ENCODE measurements at regions not wholly inside any gene's neighbourhood (a gene's known extent, or its start where the extent isn't known, plus 50 kb on each side); places are given as distances from the start of the nearest gene placed in this dataset.

GRCh38 chrX:43514820-43515219 lies 141.3 kb upstream of the MAOA start:
- peaks cover 0 to 19% of the 10 kb centered on the region in 2 experiments for H3K27me3 ChIP-seq (ENCODE audit: control insufficient read depth in 1 of 2, insufficient read depth in 1 of 2, low read length in 2 of 2)
- WGBS, result no CpG with 5 or more reads among the region's 1 CpG

GRCh38 chrX:43522582-43522981 lies 133.5 kb upstream of the MAOA start:
- Histone ChIP-seq H4K91ac (ENCODE audit: low read length) (no peak overlapping the region), H2BK12ac (ENCODE audit: low read length in 2 of 2) (no peak overlapping the region), H2AK5ac (ENCODE audit: low read length, severe bottlenecking) (no peak overlapping the region), H3K9ac (ENCODE audit: low read length) (no peak overlapping the region), H2BK120ac (ENCODE audit: low read depth, low read length) (no peak overlapping the region), H2BK5ac (ENCODE audit: low read depth, low read length, poor library complexity, severe bottlenecking) (no peak overlapping the region), H2BK15ac (ENCODE audit: low read depth, poor library complexity, severe bottlenecking) (no peak overlapping the region), H3K27ac (ENCODE audit: low read length, poor library complexity, severe bottlenecking) (no peak overlapping the region), H3K9me3 (ENCODE audit: control insufficient read depth, low read length) (no peaks in the 10 kb centered on the region), H2AFZ (ENCODE audit: low read depth, low read length) (no peak overlapping the region), H3K4me3 (ENCODE audit: insufficient read depth in 1 of 2, low read depth in 1 of 2, low read length in 2 of 2) (no peak overlapping the region), H3K23ac (ENCODE audit: low read length in 2 of 2) (no peak overlapping the region), H3K27me3 (ENCODE audit: control insufficient read depth in 1 of 2, insufficient read depth in 1 of 2, low read length in 2 of 2) (peaks cover 0 to 18% of the 10 kb centered on the region in 2 experiments), H4K8ac (ENCODE audit: low read length) (no peak overlapping the region), H3K36me3 (ENCODE audit: control insufficient read depth in 1 of 2, insufficient read depth in 2 of 2, low read depth in 1 of 2, low read length in 2 of 2) (no peaks in the 10 kb centered on the region), H3K79me1 (replicated peaks; ENCODE audit: low read length, poor library complexity, severe bottlenecking) (no peaks in the 10 kb centered on the region), H3K14ac (ENCODE audit: low read length in 2 of 2) (no peak overlapping the region), H3K4ac (ENCODE audit: low read depth in 1 of 2, low read length in 2 of 2) (no peak overlapping the region), H3K4me2 (ENCODE audit: low read length, poor library complexity, severe bottlenecking) (no peak overlapping the region), H3K18ac (ENCODE audit: low read depth in 1 of 2, low read length in 2 of 2) (no peak overlapping the region), H3K4me1 (ENCODE audit: control insufficient read depth, insufficient read depth, low read depth, low read length) (no peaks in the 10 kb centered on the region)
- DNase-seq, result no peak
- WGBS, result 97% methylated on average over 2 of the region's 3 CpGs

More at GRCh38 chrX:43514820-43515219, 141.3 kb upstream of the MAOA start:
- Histone ChIP-seq H2AFZ (ENCODE audit: low read depth, low read length) (no peak overlapping the region), H3K23ac (ENCODE audit: low read length in 2 of 2) (no peak overlapping the region), H4K91ac (ENCODE audit: low read length) (no peak overlapping the region), H4K8ac (ENCODE audit: low read length) (no peak overlapping the region), H3K4ac (ENCODE audit: low read depth in 1 of 2, low read length in 2 of 2) (no peak overlapping the region), H3K9ac (ENCODE audit: low read length) (no peak overlapping the region), H2BK120ac (ENCODE audit: low read depth, low read length) (no peak overlapping the region), H2BK5ac (ENCODE audit: low read depth, low read length, poor library complexity, severe bottlenecking) (no peak overlapping the region), H3K79me1 (replicated peaks; ENCODE audit: low read length, poor library complexity, severe bottlenecking) (no peaks in the 10 kb centered on the region), H3K9me3 (ENCODE audit: control insufficient read depth, low read length) (peaks cover 6% of the 10 kb centered on the region), H3K4me1 (ENCODE audit: control insufficient read depth, insufficient read depth, low read depth, low read length) (no peaks in the 10 kb centered on the region), H3K36me3 (ENCODE audit: control insufficient read depth in 1 of 2, insufficient read depth in 2 of 2, low read depth in 1 of 2, low read length in 2 of 2) (no peaks in the 10 kb centered on the region), H3K14ac (ENCODE audit: low read length in 2 of 2) (no peak overlapping the region), H2BK12ac (ENCODE audit: low read length in 2 of 2) (no peak overlapping the region), H3K18ac (ENCODE audit: low read depth in 1 of 2, low read length in 2 of 2) (no peak overlapping the region), H3K4me3 (ENCODE audit: insufficient read depth in 1 of 2, low read depth in 1 of 2, low read length in 2 of 2) (no peak overlapping the region), H2BK15ac (ENCODE audit: low read depth, poor library complexity, severe bottlenecking) (no peak overlapping the region), H2AK5ac (ENCODE audit: low read length, severe bottlenecking) (no peak overlapping the region), H3K4me2 (ENCODE audit: low read length, poor library complexity, severe bottlenecking) (no peak overlapping the region), H3K27ac (ENCODE audit: low read length, poor library complexity, severe bottlenecking) (no peak overlapping the region)
- no peak for DNase-seq

- no peak overlapping the region for H2BK15ac ChIP-seq (ENCODE audit: low read depth, poor library complexity, severe bottlenecking)
- DNase-seq, result no peak
- 81% methylated on average over 2 of the region's 5 CpGs for WGBS
- H4K8ac ChIP-seq (ENCODE audit: low read length), result no peak overlapping the region
- no peak overlapping the region for H2BK5ac ChIP-seq (ENCODE audit: low read depth, low read length, poor library complexity, severe bottlenecking)
- no peak overlapping the region for H3K4me2 ChIP-seq (ENCODE audit: low read length, poor library complexity, severe bottlenecking)
- H2AK5ac ChIP-seq (ENCODE audit: low read length, severe bottlenecking), result no peak overlapping the region
- H3K4me1 ChIP-seq (ENCODE audit: control insufficient read depth, insufficient read depth, low read depth, low read length), result no peaks in the 10 kb centered on the region
- no peak overlapping the region for H3K27ac ChIP-seq (ENCODE audit: low read length, poor library complexity, severe bottlenecking)
- no peak overlapping the region for H3K4ac ChIP-seq (ENCODE audit: low read depth in 1 of 2, low read length in 2 of 2)
- no peak overlapping the region for H3K18ac ChIP-seq (ENCODE audit: low read depth in 1 of 2, low read length in 2 of 2)
- H3K9me3 ChIP-seq (ENCODE audit: control insufficient read depth, low read length), result no peaks in the 10 kb centered on the region
- H3K23ac ChIP-seq (ENCODE audit: low read length in 2 of 2), result no peak overlapping the region
- H2BK120ac ChIP-seq (ENCODE audit: low read depth, low read length), result no peak overlapping the region
- no peak overlapping the region for H3K4me3 ChIP-seq (ENCODE audit: insufficient read depth in 1 of 2, low read depth in 1 of 2, low read length in 2 of 2)
- no peak overlapping the region for H2AFZ ChIP-seq (ENCODE audit: low read depth, low read length)
- no peaks in the 10 kb centered on the region for H3K36me3 ChIP-seq (ENCODE audit: control insufficient read depth in 1 of 2, insufficient read depth in 2 of 2, low read depth in 1 of 2, low read length in 2 of 2)
- no peak overlapping the region for H3K14ac ChIP-seq (ENCODE audit: low read length in 2 of 2)
- H2BK12ac ChIP-seq (ENCODE audit: low read length in 2 of 2), result no peak overlapping the region
- no peak overlapping the region for H4K91ac ChIP-seq (ENCODE audit: low read length)
- no peaks in the 10 kb centered on the region for H3K79me1 ChIP-seq (replicated peaks; ENCODE audit: low read length, poor library complexity, severe bottlenecking)
- no peak overlapping the region for H3K9ac ChIP-seq (ENCODE audit: low read length)
- peaks cover 0 to 14% of the 10 kb centered on the region in 2 experiments for H3K27me3 ChIP-seq (ENCODE audit: control insufficient read depth in 1 of 2, insufficient read depth in 1 of 2, low read length in 2 of 2)
These were observed 130.0 kb upstream of the MAOA start for GRCh38 chrX:43525901-43526610.

GRCh38 chrX:43526878-43527277 lies 129.2 kb upstream of the MAOA start:
- Histone ChIP-seq H2AFZ (ENCODE audit: low read depth, low read length) (no peak overlapping the region), H3K4me1 (ENCODE audit: control insufficient read depth, insufficient read depth, low read depth, low read length) (no peaks in the 10 kb centered on the region), H4K8ac (ENCODE audit: low read length) (no peak overlapping the region)

More at GRCh38 chrX:43526878-43527277, 129.2 kb upstream of the MAOA start:
- H2AK5ac ChIP-seq (ENCODE audit: low read length, severe bottlenecking), result no peak overlapping the region
- H3K14ac ChIP-seq (ENCODE audit: low read length in 2 of 2), result no peak overlapping the region
- H3K18ac ChIP-seq (ENCODE audit: low read depth in 1 of 2, low read length in 2 of 2), result no peak overlapping the region
- no peak overlapping the region for H3K4me2 ChIP-seq (ENCODE audit: low read length, poor library complexity, severe bottlenecking)
- no peak overlapping the region for H4K91ac ChIP-seq (ENCODE audit: low read length)
- no peak overlapping the region for H3K4ac ChIP-seq (ENCODE audit: low read depth in 1 of 2, low read length in 2 of 2)
- WGBS, result 100% methylated on average over 2 of the region's 2 CpGs
- no peaks in the 10 kb centered on the region for H3K36me3 ChIP-seq (ENCODE audit: control insufficient read depth in 1 of 2, insufficient read depth in 2 of 2, low read depth in 1 of 2, low read length in 2 of 2)
- no peak overlapping the region for H3K27ac ChIP-seq (ENCODE audit: low read length, poor library complexity, severe bottlenecking)
- no peak overlapping the region for H3K23ac ChIP-seq (ENCODE audit: low read length in 2 of 2)
- H3K9me3 ChIP-seq (ENCODE audit: control insufficient read depth, low read length), result no peaks in the 10 kb centered on the region
- H3K79me1 ChIP-seq (replicated peaks; ENCODE audit: low read length, poor library complexity, severe bottlenecking), result no peaks in the 10 kb centered on the region
- no peak overlapping the region for H2BK12ac ChIP-seq (ENCODE audit: low read length in 2 of 2)
- no peak overlapping the region for H3K9ac ChIP-seq (ENCODE audit: low read length)
- H3K27me3 ChIP-seq (ENCODE audit: control insufficient read depth in 1 of 2, insufficient read depth in 1 of 2, low read length in 2 of 2), result peaks cover 0 to 15% of the 10 kb centered on the region in 2 experiments
- H2BK15ac ChIP-seq (ENCODE audit: low read depth, poor library complexity, severe bottlenecking), result no peak overlapping the region
- no peak overlapping the region for H3K4me3 ChIP-seq (ENCODE audit: insufficient read depth in 1 of 2, low read depth in 1 of 2, low read length in 2 of 2)
- no peak overlapping the region for H2BK5ac ChIP-seq (ENCODE audit: low read depth, low read length, poor library complexity, severe bottlenecking)
- no peak for DNase-seq
- no peak overlapping the region for H2BK120ac ChIP-seq (ENCODE audit: low read depth, low read length)
